ENCODE measurements at regions not wholly inside any gene's neighbourhood (a gene's known extent, or its start where the extent isn't known, plus 50 kb on each side); places are given as distances from the start of the nearest gene placed in this dataset.

DNA sequence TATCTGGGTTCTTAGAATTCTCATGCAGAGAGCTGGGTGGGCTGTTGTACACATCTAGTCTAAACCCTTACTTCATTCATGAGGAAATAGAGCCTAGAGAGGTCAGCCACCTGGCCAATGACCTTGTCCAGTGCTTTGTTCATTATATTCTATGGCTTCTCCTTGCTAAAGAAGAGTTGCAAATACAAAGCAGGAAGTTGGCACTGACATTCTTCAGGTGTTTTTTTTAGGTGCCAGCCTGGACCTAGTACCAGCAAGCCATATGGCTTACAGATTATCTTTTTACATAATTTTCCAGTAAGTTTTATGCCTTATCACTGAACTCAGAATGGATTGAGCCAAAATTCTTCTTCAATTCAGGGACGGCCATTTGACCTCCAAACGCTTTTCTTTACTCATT lies 54.7 kb upstream of the PGM2 start:
- H3K27me3 Mint-ChIP-seq, result no peaks in the 10 kb centered on the region
- no peaks in the 10 kb centered on the region for H3K9me3 Mint-ChIP-seq
- H3K36me3 Mint-ChIP-seq, result no peaks in the 10 kb centered on the region
- H3K27ac Mint-ChIP-seq, result no peak overlapping the region
- H3K4me3 Mint-ChIP-seq, result no peak overlapping the region
- H3K4me1 Mint-ChIP-seq, result peaks cover 5% of the 10 kb centered on the region

DNA sequence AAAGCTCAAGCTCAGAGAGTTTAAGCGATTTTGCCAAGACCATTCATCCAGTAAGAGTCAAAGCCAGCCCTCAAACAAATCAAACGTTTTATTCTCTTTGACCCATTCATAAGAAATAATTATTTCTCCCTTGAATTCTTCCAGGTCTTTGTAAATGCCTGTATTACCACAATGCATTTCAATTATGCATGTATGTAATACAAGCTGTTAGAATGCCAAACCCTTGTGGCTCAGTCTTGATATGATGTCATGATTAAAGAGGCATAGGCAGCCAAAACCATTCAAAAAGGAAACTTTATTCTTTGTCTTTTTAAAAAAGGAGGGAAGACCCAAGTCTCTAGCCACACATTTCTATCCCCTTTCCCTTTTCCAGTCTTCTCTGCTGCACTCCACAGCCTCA lies 56.5 kb upstream of the PGM2 start:
- H3K36me3 Mint-ChIP-seq, result no peaks in the 10 kb centered on the region
- H3K9me3 Mint-ChIP-seq, result no peaks in the 10 kb centered on the region
- H3K4me1 Mint-ChIP-seq, result peaks cover 5% of the 10 kb centered on the region
- no peak overlapping the region for H3K27ac Mint-ChIP-seq
- H3K4me3 Mint-ChIP-seq, result no peak overlapping the region
- H3K27me3 Mint-ChIP-seq, result no peaks in the 10 kb centered on the region

DNA sequence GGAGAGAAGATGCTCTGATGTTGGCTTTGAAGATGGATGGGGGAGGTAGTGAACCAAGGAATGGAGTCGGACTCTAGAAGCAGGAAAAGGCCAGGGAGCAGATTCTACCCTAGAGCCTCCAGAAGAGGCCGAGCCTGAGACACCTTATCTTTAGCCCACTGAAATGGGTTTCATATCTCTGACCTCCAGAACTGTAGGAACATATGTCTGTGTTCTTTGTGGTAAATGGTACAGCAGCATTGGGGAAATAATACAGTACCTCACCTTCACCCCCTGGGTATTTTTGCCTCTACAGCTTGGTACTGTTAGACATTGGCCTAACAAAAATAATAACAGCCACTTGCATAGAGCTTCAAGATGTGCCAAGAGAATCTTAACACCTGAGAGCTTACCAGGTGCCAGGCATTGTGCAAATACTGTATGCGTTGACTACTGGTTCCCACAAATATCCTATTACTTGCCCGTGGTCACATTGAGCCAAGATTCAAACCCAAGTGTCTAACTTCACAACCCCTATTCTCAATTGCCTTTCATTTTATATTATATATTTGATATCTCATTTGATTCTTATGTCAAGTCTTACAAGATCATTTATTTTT lies 57.0 kb upstream of the PGM2 start:
- Mint-ChIP-seq H3K27me3 (no peaks in the 10 kb centered on the region), H3K4me1 (peaks cover 5% of the 10 kb centered on the region), H3K36me3 (no peaks in the 10 kb centered on the region), H3K9me3 (no peaks in the 10 kb centered on the region), H3K27ac (no peak overlapping the region), H3K4me3 (no peak overlapping the region)

DNA sequence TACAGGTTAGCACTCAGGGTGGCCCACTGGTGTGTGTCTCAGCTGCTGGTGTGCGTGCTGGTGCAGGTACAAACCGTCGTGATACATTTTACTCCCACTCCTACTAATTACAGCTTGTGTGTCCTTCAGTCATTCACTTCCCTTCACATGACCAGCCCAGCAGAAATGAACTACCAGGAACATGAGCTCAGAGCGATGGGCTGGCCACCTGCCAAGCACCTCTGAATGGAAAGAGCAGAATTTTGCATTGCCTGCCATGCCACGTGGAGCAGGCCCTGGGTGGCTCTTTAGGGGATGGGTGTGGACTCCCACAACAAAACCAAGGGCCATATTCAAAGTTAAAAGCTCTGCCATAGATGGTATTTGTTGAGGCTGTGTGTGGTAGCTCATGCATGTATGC lies 58.9 kb upstream of the PGM2 start:
- Mint-ChIP-seq H3K36me3 (no peaks in the 10 kb centered on the region), H3K4me3 (no peak overlapping the region), H3K9me3 (no peaks in the 10 kb centered on the region), H3K27me3 (no peaks in the 10 kb centered on the region), H3K4me1 (peaks cover 5% of the 10 kb centered on the region), H3K27ac (no peak overlapping the region)

DNA sequence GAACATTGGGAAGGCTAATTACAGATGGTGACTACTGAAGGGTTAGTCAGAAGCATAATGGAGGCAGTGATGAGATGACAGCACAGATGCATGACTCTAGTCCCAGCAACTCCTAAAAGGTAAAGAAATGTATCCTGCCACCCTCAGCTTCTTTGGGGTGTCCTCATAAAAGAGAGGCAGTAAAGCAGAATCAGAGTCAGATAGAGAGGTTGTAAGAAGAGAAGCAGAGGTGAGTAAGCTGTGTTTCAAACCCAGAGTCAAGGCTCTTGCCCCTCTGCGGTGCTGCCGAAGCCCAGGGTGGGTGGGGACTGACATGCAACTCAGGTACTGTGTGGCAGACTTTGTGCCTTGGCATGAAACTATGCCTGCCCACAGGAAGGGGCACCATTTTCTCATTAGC lies 59.5 kb upstream of the PGM2 start:
- Mint-ChIP-seq H3K27me3 (no peaks in the 10 kb centered on the region), H3K4me3 (no peak overlapping the region), H3K27ac (no peak overlapping the region), H3K9me3 (no peaks in the 10 kb centered on the region), H3K4me1 (peaks cover 5% of the 10 kb centered on the region), H3K36me3 (no peaks in the 10 kb centered on the region)

DNA sequence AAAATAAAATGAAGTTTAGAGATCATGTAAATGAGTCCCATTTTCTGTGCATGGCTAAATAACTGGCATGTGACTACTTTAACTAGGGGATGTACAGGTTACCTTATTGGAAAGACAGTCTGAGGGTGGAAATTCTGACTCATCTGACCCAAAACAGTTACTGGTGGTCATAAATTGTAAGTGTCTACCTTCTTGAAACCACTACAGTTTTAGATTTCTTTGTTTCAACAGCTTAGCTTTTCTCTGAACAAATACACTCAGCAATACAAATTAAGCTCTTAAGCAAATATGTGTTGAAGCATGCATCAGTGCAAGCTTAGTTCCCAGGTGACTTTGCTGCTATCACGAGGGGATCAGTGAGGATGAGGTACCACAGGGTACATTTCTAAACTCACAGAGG lies 60.7 kb upstream of the PGM2 start:
- peaks cover 5% of the 10 kb centered on the region for H3K4me1 Mint-ChIP-seq
- H3K4me3 Mint-ChIP-seq, result no peak overlapping the region
- H3K27ac Mint-ChIP-seq, result no peak overlapping the region
- H3K27me3 Mint-ChIP-seq, result no peaks in the 10 kb centered on the region
- no peaks in the 10 kb centered on the region for H3K9me3 Mint-ChIP-seq
- H3K36me3 Mint-ChIP-seq, result no peaks in the 10 kb centered on the region

DNA sequence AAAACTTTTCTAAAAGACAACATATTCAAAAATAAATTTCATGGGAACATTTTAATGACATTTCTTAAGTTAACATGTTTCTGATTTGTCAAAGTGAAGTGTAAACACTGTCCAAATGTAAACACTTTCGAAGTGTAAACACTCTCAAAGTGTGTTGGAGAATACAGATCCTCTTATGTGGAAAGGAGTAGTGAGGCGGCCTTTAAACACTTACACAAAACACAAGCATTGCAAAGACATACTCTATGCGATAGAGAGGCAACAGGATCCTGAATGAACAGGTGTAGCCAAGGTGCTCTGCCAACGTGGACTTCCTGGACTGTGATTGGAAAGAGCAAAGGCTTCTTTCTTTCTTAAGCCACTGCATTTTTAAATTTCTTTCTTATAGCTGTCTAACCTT lies 62.7 kb upstream of the PGM2 start:
- Mint-ChIP-seq H3K9me3 (no peaks in the 10 kb centered on the region), H3K27ac (no peak overlapping the region), H3K27me3 (no peaks in the 10 kb centered on the region), H3K4me3 (no peak overlapping the region), H3K36me3 (no peaks in the 10 kb centered on the region), H3K4me1 (peaks cover 5% of the 10 kb centered on the region)

DNA sequence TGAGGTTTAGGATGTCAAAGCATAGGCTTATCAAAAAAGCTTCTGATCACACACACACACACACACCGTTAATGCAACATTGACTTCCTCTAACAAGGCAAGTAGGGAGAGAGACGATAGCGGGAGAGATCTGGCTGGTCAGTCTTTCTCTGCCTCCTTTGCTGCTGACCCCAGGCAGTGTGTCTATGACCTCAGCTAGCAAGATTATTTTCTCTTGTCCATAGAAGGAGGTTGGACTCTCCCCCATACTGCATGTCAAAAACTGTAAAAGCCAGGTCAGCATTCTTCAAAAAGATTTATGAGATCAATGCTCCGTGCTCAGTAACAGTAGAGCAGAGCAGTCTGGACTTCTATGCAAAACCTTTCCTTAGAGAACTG lies 63.5 kb upstream of the PGM2 start:
- no peak overlapping the region for H3K27ac Mint-ChIP-seq
- peaks cover 13% of the 10 kb centered on the region for H3K4me1 Mint-ChIP-seq
- H3K4me3 Mint-ChIP-seq, result no peak overlapping the region
- no peaks in the 10 kb centered on the region for H3K36me3 Mint-ChIP-seq
- H3K27me3 Mint-ChIP-seq, result no peaks in the 10 kb centered on the region
- H3K9me3 Mint-ChIP-seq, result no peaks in the 10 kb centered on the region

DNA sequence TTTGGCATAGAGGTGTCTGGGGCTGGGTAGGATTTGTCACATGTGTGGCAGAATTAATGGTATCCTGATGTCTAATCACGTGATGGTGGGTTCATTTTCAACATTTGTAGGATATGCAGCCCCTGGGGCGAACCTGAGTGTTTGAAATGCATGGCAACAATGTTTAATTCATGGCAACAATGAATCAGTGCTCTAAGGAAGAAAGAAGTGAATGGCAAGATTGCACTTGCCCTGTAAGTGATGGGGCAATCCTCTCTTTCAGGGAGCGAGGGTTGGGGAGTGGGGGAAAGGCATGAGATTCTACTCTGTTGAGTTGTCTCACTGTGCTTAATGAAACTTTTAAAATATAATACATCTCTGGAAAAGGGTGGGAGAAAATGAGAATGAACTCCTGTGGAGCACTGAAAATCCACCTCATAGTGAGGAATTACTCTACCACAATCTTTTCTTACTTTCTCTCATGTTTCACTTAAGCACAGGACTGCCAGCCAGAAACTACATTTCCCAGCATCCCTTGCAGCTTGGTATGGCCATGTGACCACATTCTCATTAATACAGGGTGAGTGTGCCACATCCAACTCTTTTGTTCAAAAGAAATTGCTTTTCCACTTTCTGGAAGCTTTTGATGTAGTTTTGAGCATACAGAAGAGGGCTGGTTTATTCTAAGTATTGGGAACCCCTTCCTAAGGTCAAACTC lies 64.0 kb upstream of the PGM2 start:
- no peak overlapping the region for H3K4me3 Mint-ChIP-seq
- no peak overlapping the region for H3K27ac Mint-ChIP-seq
- no peaks in the 10 kb centered on the region for H3K36me3 Mint-ChIP-seq
- no peaks in the 10 kb centered on the region for H3K9me3 Mint-ChIP-seq
- H3K27me3 Mint-ChIP-seq, result no peaks in the 10 kb centered on the region
- peaks cover 12% of the 10 kb centered on the region for H3K4me1 Mint-ChIP-seq

DNA sequence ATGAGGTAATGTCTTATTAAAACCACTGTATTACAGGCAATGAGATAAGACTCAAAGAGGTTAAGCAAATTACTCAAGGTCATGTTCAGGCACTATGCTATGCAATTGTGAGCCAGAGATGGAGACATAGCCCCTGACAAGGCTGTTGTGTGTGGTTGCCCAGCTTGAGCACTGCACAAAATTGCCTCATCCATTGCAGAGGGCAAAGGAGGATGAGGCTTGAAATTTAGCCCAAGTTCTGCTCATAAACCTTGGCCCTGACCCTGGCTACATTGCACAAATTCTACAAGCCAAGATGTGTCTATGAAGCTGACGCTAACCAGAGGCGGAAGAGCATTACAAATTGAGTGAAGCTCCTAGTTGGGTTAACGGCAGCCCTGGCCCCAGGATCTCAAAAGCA lies 65.6 kb upstream of the PGM2 start:
- H3K27ac Mint-ChIP-seq, result no peak overlapping the region
- no peaks in the 10 kb centered on the region for H3K9me3 Mint-ChIP-seq
- no peaks in the 10 kb centered on the region for H3K36me3 Mint-ChIP-seq
- no peaks in the 10 kb centered on the region for H3K27me3 Mint-ChIP-seq
- H3K4me1 Mint-ChIP-seq, result peaks cover 10% of the 10 kb centered on the region
- no peak overlapping the region for H3K4me3 Mint-ChIP-seq

DNA sequence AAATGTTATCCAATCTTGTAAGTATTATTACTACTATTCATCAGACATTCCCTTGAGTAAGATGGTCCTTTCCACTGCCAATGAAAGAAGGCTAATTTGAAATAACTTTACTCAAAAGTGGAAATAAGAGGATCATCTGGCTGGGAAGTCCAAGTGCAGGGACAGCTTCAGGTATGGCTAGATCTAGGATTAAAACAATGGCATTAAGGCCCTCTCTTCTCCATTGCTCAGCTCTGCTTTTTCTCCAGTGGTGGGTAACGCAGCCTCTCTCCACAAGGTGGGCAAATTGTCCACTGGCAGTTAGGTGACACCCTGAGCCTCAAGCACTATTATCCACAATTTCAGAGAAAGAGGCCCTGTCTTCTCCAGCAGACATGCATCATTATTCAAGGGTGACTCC lies 66.7 kb upstream of the PGM2 start:
- Mint-ChIP-seq H3K36me3 (no peaks in the 10 kb centered on the region), H3K4me1 (peaks cover 10% of the 10 kb centered on the region), H3K27ac (no peak overlapping the region), H3K9me3 (no peaks in the 10 kb centered on the region), H3K4me3 (no peak overlapping the region), H3K27me3 (no peaks in the 10 kb centered on the region)

DNA sequence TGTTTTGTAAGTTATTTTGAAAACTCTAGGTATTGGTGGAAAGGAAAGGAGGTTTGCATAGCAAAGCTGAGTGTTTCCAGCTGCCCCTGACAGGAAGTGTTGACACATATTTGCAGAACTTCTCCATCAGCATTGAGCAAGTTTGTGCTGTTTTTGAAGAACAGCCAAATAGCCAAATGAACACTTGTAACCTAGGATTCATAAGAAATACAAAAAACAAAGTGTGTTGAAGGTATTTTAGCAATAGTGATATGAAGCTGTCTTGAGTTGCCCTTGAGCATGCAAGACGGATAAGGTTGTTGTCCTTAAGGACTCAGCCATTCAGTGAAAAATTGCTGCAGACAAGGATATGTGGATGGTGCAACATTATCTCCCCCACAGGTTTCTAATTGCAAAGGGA lies 68.3 kb upstream of the PGM2 start:
- Mint-ChIP-seq H3K4me1 (peaks cover 19% of the 10 kb centered on the region), H3K9me3 (no peaks in the 10 kb centered on the region), H3K27ac (peak overlapping the region; percentile 23), H3K27me3 (no peaks in the 10 kb centered on the region), H3K36me3 (no peaks in the 10 kb centered on the region), H3K4me3 (no peak overlapping the region)

DNA sequence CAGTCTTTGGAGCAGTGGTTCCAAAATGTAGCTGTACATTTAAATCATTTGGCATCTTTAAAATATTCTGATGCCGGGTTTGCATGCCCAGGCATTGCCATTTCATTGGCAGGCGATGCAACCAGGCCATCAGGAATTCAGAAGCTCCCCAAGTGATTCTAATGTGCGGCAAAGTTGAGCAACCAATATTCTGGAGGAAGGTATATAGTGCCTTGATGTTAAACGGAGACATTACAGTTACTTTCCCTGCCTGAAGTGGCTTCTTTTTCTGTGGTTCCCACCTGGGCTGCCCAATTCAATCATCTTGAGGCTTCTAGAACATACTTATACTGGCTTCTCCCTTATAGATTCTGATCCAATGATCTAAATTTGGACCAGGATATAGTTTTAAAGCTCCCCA lies 68.7 kb upstream of the PGM2 start:
- Mint-ChIP-seq H3K27ac (peak overlapping the region; percentile 23), H3K9me3 (no peaks in the 10 kb centered on the region), H3K4me3 (no peak overlapping the region), H3K36me3 (no peaks in the 10 kb centered on the region), H3K27me3 (no peaks in the 10 kb centered on the region), H3K4me1 (peaks cover 19% of the 10 kb centered on the region)

DNA sequence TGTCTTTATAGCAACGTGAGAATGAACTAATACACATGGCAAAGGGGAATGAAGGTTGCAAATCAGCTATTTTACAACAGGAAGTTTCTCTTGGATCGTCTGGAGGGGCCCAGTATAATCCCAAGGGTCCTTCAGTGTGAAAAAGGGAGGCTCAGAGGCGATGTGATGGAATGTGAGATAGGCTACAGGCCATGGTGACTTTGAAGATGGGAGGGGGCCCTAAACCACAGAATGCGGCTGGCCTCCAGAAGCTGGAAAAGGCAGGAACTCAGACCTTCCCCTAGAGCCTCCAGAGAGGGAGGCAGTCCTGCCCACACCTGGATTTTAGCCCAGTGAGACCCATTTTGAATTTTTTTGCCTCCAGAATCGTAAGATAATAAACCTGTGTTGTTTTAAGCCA lies 69.4 kb upstream of the PGM2 start:
- Mint-ChIP-seq H3K4me3 (no peak overlapping the region), H3K4me1 (peaks cover 19% of the 10 kb centered on the region), H3K27ac (no peak overlapping the region), H3K36me3 (no peaks in the 10 kb centered on the region), H3K27me3 (no peaks in the 10 kb centered on the region), H3K9me3 (no peaks in the 10 kb centered on the region)

DNA sequence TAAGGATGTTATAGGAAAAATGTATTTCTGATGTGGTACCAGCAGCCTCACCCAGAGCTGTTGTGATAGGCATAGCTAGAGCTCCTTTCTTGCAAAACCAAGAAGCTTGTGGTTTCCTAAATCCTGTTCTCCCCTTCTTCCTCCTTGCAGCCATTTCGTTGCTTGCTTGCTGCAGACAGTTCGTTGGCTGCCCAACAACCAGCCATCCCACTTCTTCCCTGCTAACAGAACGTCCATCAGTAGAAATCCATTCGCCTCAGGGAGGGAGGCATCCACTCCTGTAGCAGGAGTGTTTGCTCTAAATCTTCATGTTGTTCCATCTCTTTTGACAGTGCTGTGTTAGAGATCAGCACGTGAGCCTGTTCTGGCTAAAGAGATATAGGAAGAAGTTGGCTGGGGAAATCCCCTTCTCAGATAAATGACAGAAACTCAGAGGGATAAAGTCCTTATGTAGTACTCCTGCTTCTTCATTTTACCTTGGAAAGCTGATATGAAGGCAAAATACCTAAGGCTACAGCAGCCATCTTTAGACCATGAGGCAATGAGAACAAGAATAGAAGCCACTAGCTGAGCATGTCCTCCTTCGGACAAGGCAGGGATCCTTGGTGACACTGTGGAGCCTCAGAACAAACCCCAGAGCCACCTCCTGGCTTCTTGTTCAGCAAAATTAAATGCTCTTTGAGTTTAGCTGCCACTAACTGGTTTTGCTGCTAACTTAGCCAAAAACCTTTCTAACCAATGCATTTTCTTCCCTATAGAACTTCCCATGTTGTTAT lies 68.4 kb upstream of the RELL1 start:
- Mint-ChIP-seq H3K27ac (no peak overlapping the region), H3K36me3 (no peaks in the 10 kb centered on the region), H3K27me3 (no peaks in the 10 kb centered on the region), H3K4me1 (peaks cover 19% of the 10 kb centered on the region), H3K4me3 (no peak overlapping the region), H3K9me3 (no peaks in the 10 kb centered on the region)

DNA sequence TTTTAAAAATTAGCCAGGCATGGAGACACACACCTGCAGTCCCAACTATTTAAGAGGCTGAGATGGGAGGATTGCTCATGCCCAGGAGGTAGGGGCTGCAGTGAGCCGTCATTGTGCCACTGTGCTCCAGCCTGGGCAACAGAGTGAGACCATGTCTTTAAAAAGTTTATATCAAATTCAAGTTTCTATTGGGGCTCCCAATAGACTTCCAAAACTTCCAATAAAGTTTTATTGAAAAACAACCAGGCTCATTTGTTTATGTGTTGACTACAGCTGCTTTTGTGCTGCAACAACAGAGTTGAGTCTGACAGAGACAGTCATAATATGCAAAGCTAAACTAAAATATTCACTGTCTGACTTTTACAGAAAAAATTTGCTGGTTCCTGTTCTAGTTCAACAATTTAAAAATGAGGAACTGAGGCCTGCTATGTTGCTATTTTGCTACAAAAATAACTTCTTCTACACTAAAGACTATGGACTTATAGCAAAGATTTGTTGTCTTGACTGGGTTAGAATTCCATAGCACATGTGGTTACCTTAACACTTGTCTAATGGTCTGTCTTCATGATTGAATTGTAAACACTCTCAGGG lies 63.3 kb upstream of the RELL1 start:
- no peak overlapping the region for H3K27ac Mint-ChIP-seq
- peaks cover 24% of the 10 kb centered on the region for H3K4me1 Mint-ChIP-seq
- no peak overlapping the region for H3K4me3 Mint-ChIP-seq
- H3K36me3 Mint-ChIP-seq, result no peaks in the 10 kb centered on the region
- no peaks in the 10 kb centered on the region for H3K9me3 Mint-ChIP-seq
- H3K27me3 Mint-ChIP-seq, result no peaks in the 10 kb centered on the region
